ENCODE measurements at regions not wholly inside any gene's neighbourhood (a gene's known extent, or its start where the extent isn't known, plus 50 kb on each side); places are given as distances from the start of the nearest gene placed in this dataset.
A peak's percentile ranks its signal among the peaks of the same experiment; 100 is the strongest.

DNA sequence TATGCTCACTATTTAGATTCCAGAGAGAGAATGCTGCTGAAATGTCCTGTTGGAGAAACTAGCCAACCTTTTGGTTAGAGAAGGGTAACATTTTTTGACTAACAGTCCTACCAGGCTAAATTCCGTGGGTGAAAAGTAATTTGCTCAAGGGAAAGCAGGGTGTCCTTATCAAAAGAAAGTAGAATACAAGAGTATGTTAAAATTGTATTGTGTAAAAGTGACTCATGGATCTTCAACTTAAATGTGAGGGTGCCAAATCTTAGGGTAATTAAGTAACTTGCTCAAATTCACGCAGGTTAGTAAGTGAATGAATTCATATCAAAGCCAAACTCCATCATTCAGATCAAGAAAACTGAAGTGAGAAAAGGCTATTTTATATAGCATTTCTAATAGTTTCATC lies 81.7 kb downstream of the PCDH7 start:
- DNase-seq (ENCODE audit: extremely low spot score, unreplicated experiment) = no peak
- no peak overlapping the region for H3K4me3 Mint-ChIP-seq (ENCODE audit: unreplicated experiment)
- peaks cover 8% of the 10 kb centered on the region for H3K9me3 Mint-ChIP-seq (ENCODE audit: unreplicated experiment)
- peak overlapping the region; percentile 45 for H3K27ac Mint-ChIP-seq (ENCODE audit: unreplicated experiment)
- TF ChIP-seq, protein P1, sequence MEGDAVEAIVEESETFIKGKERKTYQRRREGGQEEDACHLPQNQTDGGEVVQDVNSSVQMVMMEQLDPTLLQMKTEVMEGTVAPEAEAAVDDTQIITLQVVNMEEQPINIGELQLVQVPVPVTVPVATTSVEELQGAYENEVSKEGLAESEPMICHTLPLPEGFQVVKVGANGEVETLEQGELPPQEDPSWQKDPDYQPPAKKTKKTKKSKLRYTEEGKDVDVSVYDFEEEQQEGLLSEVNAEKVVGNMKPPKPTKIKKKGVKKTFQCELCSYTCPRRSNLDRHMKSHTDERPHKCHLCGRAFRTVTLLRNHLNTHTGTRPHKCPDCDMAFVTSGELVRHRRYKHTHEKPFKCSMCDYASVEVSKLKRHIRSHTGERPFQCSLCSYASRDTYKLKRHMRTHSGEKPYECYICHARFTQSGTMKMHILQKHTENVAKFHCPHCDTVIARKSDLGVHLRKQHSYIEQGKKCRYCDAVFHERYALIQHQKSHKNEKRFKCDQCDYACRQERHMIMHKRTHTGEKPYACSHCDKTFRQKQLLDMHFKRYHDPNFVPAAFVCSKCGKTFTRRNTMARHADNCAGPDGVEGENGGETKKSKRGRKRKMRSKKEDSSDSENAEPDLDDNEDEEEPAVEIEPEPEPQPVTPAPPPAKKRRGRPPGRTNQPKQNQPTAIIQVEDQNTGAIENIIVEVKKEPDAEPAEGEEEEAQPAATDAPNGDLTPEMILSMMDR (IDR thresholded peaks at IDR 0.05) = no peak
- peaks cover 17% of the 10 kb centered on the region for H3K36me3 Mint-ChIP-seq (ENCODE audit: unreplicated experiment)
- no peaks in the 10 kb centered on the region for H3K27me3 Mint-ChIP-seq (ENCODE audit: unreplicated experiment)
- peaks cover 20% of the 10 kb centered on the region for H3K4me1 Mint-ChIP-seq (ENCODE audit: unreplicated experiment)

DNA sequence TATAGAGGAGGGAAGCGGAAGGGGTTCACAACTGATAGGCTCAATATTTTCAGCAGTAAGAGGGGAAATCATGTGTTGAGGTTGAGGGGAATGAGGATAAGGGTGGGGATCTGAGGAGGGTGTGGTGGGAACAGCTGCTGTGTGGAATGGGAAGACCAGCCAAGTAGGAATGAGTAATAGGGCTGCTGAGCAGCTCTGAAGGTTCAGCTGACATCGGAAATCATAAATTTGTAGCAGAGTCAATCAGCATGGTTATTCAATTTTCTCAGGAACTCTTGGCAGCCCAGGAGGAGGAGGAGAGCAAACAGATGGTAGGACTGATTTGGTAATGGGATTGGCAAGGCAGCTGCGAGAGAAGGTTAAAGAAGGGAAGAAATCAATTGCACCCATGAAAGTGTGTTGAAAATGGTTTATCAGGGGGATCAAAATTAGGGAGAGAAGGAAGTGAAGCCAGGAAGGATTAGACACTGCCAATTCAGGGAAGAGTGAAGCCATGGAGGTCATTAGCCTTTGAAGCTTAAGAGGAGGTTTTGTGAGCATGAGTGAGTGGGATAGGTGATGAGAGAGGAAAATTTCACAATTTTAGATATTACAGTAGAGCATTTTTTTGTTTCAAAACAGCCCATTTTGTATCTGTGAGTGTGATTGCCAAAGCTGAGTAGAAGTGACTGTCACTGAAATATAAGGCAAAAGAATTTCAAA lies 82.6 kb downstream of the PCDH7 start:
- Mint-ChIP-seq H3K27ac (ENCODE audit: unreplicated experiment) (peak overlapping the region; percentile 45), H3K36me3 (ENCODE audit: unreplicated experiment) (peaks cover 16% of the 10 kb centered on the region), H3K27me3 (ENCODE audit: unreplicated experiment) (no peaks in the 10 kb centered on the region), H3K9me3 (ENCODE audit: unreplicated experiment) (peaks cover 8% of the 10 kb centered on the region), H3K4me3 (ENCODE audit: unreplicated experiment) (no peak overlapping the region), H3K4me1 (ENCODE audit: unreplicated experiment) (peaks cover 20% of the 10 kb centered on the region)
- no peak for DNase-seq (ENCODE audit: extremely low spot score, unreplicated experiment)
- TF ChIP-seq, protein P1 (IDR thresholded peaks at IDR 0.05) = no peak

DNA sequence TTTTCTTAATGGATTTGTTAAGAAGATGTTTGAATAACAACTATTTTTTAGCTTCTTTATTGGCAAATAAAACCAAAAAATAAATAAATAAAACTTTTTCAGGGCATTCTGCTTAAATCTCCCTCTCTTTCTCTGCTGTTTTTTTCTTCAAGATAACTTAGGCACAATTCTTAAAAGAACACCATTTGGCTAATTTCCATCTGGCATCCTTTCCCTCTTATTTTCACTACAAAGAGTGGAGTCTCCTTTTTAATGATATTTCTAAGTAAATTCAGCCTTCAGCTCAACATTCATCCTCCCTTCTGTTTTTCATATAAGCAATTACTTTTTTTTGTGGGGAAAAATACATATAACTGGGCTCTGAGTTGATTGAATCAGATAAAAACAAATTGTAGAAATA lies 88.1 kb downstream of the PCDH7 start:
- DNase-seq (ENCODE audit: extremely low spot score, unreplicated experiment) = no peak
- peaks cover 4% of the 10 kb centered on the region for H3K9me3 Mint-ChIP-seq (ENCODE audit: unreplicated experiment)
- H3K36me3 Mint-ChIP-seq (ENCODE audit: unreplicated experiment) = peaks cover 12% of the 10 kb centered on the region
- TF ChIP-seq, protein P1 (IDR thresholded peaks at IDR 0.05) = no peak
- no peak overlapping the region for H3K4me3 Mint-ChIP-seq (ENCODE audit: unreplicated experiment)
- no peak overlapping the region for H3K27ac Mint-ChIP-seq (ENCODE audit: unreplicated experiment)
- no peaks in the 10 kb centered on the region for H3K27me3 Mint-ChIP-seq (ENCODE audit: unreplicated experiment)
- peaks cover 9% of the 10 kb centered on the region for H3K4me1 Mint-ChIP-seq (ENCODE audit: unreplicated experiment)

DNA sequence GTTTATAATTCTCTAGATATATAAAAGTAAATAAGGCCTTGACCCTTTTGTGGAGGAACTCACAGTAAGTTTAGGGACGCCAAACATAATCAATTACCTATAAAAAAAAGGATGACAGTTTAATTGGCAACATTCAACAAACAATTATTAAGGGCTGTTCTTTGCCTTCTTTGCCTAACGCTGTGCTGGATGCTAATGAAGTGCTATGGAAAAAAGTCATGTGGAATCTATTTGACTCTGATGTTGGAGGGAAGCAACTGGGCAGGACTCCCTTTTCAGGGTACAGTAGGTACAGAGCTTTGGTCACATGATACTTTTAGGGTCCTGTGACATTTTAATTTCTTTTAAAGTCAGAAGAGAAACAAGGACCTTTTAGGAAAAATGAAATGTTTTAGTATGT lies 91.1 kb downstream of the PCDH7 start:
- peaks cover 8% of the 10 kb centered on the region for H3K36me3 Mint-ChIP-seq (ENCODE audit: unreplicated experiment)
- TF ChIP-seq, protein P1 (IDR thresholded peaks at IDR 0.05) = no peak
- H3K9me3 Mint-ChIP-seq (ENCODE audit: unreplicated experiment) = no peaks in the 10 kb centered on the region
- no peak overlapping the region for H3K4me3 Mint-ChIP-seq (ENCODE audit: unreplicated experiment)
- H3K4me1 Mint-ChIP-seq (ENCODE audit: unreplicated experiment) = peaks cover 9% of the 10 kb centered on the region
- no peak for DNase-seq (ENCODE audit: extremely low spot score, unreplicated experiment)
- no peak overlapping the region for H3K27ac Mint-ChIP-seq (ENCODE audit: unreplicated experiment)
- no peaks in the 10 kb centered on the region for H3K27me3 Mint-ChIP-seq (ENCODE audit: unreplicated experiment)

DNA sequence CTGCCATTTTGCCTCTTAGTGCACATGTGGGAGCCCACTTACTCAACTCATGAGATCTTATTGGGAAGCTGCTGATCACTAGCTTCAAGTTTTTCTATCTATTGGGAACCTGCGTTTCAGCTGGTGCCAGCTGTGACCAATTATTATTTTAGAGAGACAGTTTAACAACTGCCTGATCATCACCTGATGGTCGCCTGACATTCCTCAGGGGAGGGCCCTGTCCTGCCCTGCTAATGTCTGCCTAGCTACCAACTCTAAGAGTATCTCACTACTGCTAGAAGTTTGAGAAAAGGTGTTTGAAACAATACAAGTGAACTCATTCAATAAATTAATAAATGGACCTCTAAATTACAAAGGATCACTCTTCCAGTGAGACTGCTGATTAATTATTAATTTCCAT lies 95.5 kb downstream of the PCDH7 start:
- Mint-ChIP-seq H3K27me3 (ENCODE audit: unreplicated experiment) (no peaks in the 10 kb centered on the region), H3K36me3 (ENCODE audit: unreplicated experiment) (peaks cover 4% of the 10 kb centered on the region), H3K27ac (ENCODE audit: unreplicated experiment) (no peak overlapping the region), H3K4me3 (ENCODE audit: unreplicated experiment) (no peak overlapping the region), H3K9me3 (ENCODE audit: unreplicated experiment) (no peaks in the 10 kb centered on the region), H3K4me1 (ENCODE audit: unreplicated experiment) (peaks cover 19% of the 10 kb centered on the region)
- TF ChIP-seq, protein P1 (IDR thresholded peaks at IDR 0.05) = no peak
- no peak for DNase-seq (ENCODE audit: extremely low spot score, unreplicated experiment)
